ENCODE measurements at regions not wholly inside any gene's neighbourhood (a gene's known extent, or its start where the extent isn't known, plus 50 kb on each side); places are given as distances from the start of the nearest gene placed in this dataset.
"Not testable (repeated sequence)": the region's sequence is repeated elsewhere in the genome, so short reads cannot be mapped to it uniquely, and the experiment has no call there.

- H2AFZ ChIP-seq (ENCODE audit: low read length), result no peak overlapping the region
- H3K9ac ChIP-seq (ENCODE audit: low read length), result no peak overlapping the region
- no peaks in the 10 kb centered on the region for H3K79me2 ChIP-seq (ENCODE audit: low read length)
- H3K4me1 ChIP-seq (ENCODE audit: low read length), result no peaks in the 10 kb centered on the region
- H3K4me3 ChIP-seq (ENCODE audit: low read length), result no peak overlapping the region
- no peaks in the 10 kb centered on the region for H3K36me3 ChIP-seq (ENCODE audit: insufficient read depth, low read length)
- no peaks in the 10 kb centered on the region for H4K20me1 ChIP-seq (ENCODE audit: insufficient read depth, low read depth, low read length)
- 0 out of 2 replicates have a peak, but pooled peaks cover 2% of the 10 kb centered on the region for H3K9me2 ChIP-seq (replicated peaks; ENCODE audit: insufficient read depth, low read length)
- no peak overlapping the region for H3K4me2 ChIP-seq (ENCODE audit: low read depth, low read length, poor library complexity, severe bottlenecking)
- no peak for DNase-seq
- no peaks in the 10 kb centered on the region for H3K27me3 ChIP-seq (ENCODE audit: low read length)
- H3K9me3 ChIP-seq (ENCODE audit: low read length), result no peaks in the 10 kb centered on the region
- H3K27ac ChIP-seq (ENCODE audit: low read length), result no peak overlapping the region
Observed at GRCh38 chr7:37598824-37599223, 84.7 kb upstream of the GPR141 start.

GRCh38 chr7:37601321-37601720 lies 82.2 kb upstream of the GPR141 start:
- no peak overlapping the region for H3K4me2 ChIP-seq (ENCODE audit: low read depth, low read length, poor library complexity, severe bottlenecking)
- no peak overlapping the region for H3K9ac ChIP-seq (ENCODE audit: low read length)
- no peaks in the 10 kb centered on the region for H3K79me2 ChIP-seq (ENCODE audit: low read length)
- H3K9me2 ChIP-seq (replicated peaks; ENCODE audit: insufficient read depth, low read length), result 0 out of 2 replicates have a peak, but pooled peaks cover 2% of the 10 kb centered on the region
- H2AFZ ChIP-seq (ENCODE audit: low read length), result no peak overlapping the region
- H3K27me3 ChIP-seq (ENCODE audit: low read length), result no peaks in the 10 kb centered on the region
- H3K9me3 ChIP-seq (ENCODE audit: low read length), result no peaks in the 10 kb centered on the region
- H3K36me3 ChIP-seq (ENCODE audit: insufficient read depth, low read length), result no peaks in the 10 kb centered on the region
- no peaks in the 10 kb centered on the region for H3K4me1 ChIP-seq (ENCODE audit: low read length)
- no peak for DNase-seq
- H3K27ac ChIP-seq (ENCODE audit: low read length), result no peak overlapping the region
- H3K4me3 ChIP-seq (ENCODE audit: low read length), result no peak overlapping the region
- no peaks in the 10 kb centered on the region for H4K20me1 ChIP-seq (ENCODE audit: insufficient read depth, low read depth, low read length)

DNA sequence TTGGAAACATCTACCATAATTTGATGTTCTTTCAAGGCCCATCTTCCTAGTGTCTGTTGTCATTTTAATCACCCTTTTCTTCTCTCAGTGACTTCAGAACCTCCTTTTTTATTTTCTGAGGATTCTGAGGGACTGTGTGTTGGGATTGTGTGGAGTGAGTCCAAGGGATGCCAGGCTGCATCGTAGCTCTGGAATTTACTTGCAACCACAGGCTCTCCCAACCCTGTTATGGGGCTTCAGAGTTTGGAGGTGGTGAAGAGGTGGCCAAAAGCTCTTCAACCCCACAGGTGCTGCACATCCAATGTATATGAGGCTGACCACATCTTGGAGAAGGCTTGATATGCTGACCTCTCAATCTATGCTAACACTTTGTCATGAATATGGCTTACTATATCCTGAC lies 79.5 kb upstream of the GPR141 start:
- no peak overlapping the region for H3K9ac ChIP-seq (ENCODE audit: low read length)
- H4K20me1 ChIP-seq (ENCODE audit: insufficient read depth, low read depth, low read length), result no peaks in the 10 kb centered on the region
- H3K36me3 ChIP-seq (ENCODE audit: insufficient read depth, low read length), result no peaks in the 10 kb centered on the region
- no peaks in the 10 kb centered on the region for H3K79me2 ChIP-seq (ENCODE audit: low read length)
- no peak overlapping the region for H2AFZ ChIP-seq (ENCODE audit: low read length)
- H3K4me3 ChIP-seq (ENCODE audit: low read length), result no peak overlapping the region
- no peak overlapping the region for H3K4me2 ChIP-seq (ENCODE audit: low read depth, low read length, poor library complexity, severe bottlenecking)
- H3K9me3 ChIP-seq (ENCODE audit: low read length), result no peaks in the 10 kb centered on the region
- H3K9me2 ChIP-seq (replicated peaks; ENCODE audit: insufficient read depth, low read length), result no peaks in the 10 kb centered on the region
- no peak for DNase-seq
- H3K27me3 ChIP-seq (ENCODE audit: low read length), result no peaks in the 10 kb centered on the region
- H3K4me1 ChIP-seq (ENCODE audit: low read length), result no peaks in the 10 kb centered on the region
- no peak overlapping the region for H3K27ac ChIP-seq (ENCODE audit: low read length)

DNA sequence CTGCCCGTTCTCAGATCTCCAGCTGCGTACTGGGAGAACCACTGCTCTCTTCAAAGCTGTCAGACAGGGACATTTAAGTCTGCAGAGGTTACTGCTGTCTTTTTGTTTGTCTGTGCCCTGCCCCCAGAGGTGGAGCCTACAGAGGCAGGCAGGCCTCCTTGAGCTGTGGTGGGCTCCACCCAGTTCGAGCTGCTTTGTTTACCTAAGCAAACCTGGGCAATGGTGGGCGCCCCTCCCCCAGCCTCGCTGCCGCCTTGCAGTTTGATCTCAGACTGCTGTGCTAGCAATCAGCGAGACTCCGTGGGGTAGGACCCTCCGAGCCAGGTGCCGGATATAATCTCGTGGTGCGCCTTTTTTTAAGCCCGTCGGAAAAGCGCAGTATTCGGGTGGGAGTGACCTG lies 66.2 kb upstream of the GPR141 start:
- not testable (repeated sequence) for H3K4me2 ChIP-seq (ENCODE audit: low read depth, low read length, poor library complexity, severe bottlenecking); H3K4me3 ChIP-seq (ENCODE audit: low read length); H3K9me2 ChIP-seq (replicated peaks; ENCODE audit: insufficient read depth, low read length); H3K9me3 ChIP-seq (ENCODE audit: low read length); H3K79me2 ChIP-seq (ENCODE audit: low read length); H3K27me3 ChIP-seq (ENCODE audit: low read length); H4K20me1 ChIP-seq (ENCODE audit: insufficient read depth, low read depth, low read length); H2AFZ ChIP-seq (ENCODE audit: low read length); H3K9ac ChIP-seq (ENCODE audit: low read length); H3K27ac ChIP-seq (ENCODE audit: low read length); DNase-seq; H3K36me3 ChIP-seq (ENCODE audit: insufficient read depth, low read length); H3K4me1 ChIP-seq (ENCODE audit: low read length)

DNA sequence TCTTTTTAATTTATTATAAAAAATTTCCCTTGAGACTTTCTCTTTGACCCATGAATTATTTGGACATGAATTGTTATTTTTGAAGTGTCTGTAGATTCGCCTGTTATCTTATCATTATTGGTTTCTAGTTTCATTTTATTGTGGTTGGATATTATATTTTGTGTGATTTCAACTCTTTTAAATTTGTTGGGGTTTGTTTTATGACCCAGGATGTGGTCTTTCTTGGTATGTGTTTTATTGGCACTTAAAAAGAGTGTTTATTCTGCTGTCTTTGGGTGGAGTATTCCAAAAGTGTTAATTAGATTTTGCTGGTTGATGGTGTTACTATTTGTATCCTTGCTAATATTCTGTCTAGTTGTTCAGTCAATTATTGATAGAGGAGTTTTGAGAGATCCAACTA lies 50.5 kb upstream of the GPR141 start:
- Histone ChIP-seq H3K36me3 (ENCODE audit: insufficient read depth, low read length) (no peaks in the 10 kb centered on the region), H3K4me1 (ENCODE audit: low read length) (no peaks in the 10 kb centered on the region), H3K4me2 (ENCODE audit: low read depth, low read length, poor library complexity, severe bottlenecking) (no peak overlapping the region), H3K27me3 (ENCODE audit: low read length) (no peaks in the 10 kb centered on the region), H4K20me1 (ENCODE audit: insufficient read depth, low read depth, low read length) (no peaks in the 10 kb centered on the region), H3K4me3 (ENCODE audit: low read length) (no peak overlapping the region), H3K9ac (ENCODE audit: low read length) (no peak overlapping the region), H3K9me2 (replicated peaks; ENCODE audit: insufficient read depth, low read length) (no peaks in the 10 kb centered on the region), H3K79me2 (ENCODE audit: low read length) (no peaks in the 10 kb centered on the region), H3K9me3 (ENCODE audit: low read length) (no peaks in the 10 kb centered on the region; the same call in 1 of the 2 replicates), H2AFZ (ENCODE audit: low read length) (no peak overlapping the region), H3K27ac (ENCODE audit: low read length) (no peak overlapping the region)
- no peak for DNase-seq
